ENCODE measurements at regions not wholly inside any gene's neighbourhood (a gene's known extent, or its start where the extent isn't known, plus 50 kb on each side); places are given as distances from the start of the nearest gene placed in this dataset.
"Not testable (repeated sequence)": the region's sequence is repeated elsewhere in the genome, so short reads cannot be mapped to it uniquely, and the experiment has no call there.

DNA sequence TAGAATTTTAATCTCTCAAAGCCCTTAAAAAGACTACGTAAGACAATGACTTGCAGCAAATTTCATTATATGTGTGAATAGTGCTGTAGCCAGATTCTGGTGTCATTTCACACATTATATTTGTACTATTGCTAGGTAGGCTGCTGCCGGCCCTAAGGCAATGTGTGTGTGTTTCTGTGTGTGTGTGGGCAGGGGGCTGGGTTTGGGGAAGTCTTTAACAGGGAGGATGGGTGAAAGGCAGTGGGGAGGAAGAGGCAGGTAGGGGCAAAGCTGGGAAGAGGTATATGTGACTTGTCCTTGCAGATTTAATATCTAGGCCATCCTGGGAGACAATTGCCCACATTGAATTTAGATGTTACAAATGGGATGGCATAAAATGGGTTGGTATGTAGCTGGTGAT is 130.8 kb downstream of the MACIR start:
- DNase-seq, result no peak
- in situ Hi-C loops (cut with MboI; ENCODE audit: low sequenced_read_pairs in 4 of 4), result no loop called here
- Histone ChIP-seq H3K9me3 (no peaks in the 10 kb centered on the region), H3K36me3 (no peaks in the 10 kb centered on the region), H3K27ac (no peak overlapping the region), H3K4me3 (no peak overlapping the region), H3K4me1 (peaks cover 0 to 9% of the 10 kb centered on the region in 2 donors), H3K27me3 (no peaks in the 10 kb centered on the region)
- no peak for ATAC-seq
- TF ChIP-seq, protein P1, sequence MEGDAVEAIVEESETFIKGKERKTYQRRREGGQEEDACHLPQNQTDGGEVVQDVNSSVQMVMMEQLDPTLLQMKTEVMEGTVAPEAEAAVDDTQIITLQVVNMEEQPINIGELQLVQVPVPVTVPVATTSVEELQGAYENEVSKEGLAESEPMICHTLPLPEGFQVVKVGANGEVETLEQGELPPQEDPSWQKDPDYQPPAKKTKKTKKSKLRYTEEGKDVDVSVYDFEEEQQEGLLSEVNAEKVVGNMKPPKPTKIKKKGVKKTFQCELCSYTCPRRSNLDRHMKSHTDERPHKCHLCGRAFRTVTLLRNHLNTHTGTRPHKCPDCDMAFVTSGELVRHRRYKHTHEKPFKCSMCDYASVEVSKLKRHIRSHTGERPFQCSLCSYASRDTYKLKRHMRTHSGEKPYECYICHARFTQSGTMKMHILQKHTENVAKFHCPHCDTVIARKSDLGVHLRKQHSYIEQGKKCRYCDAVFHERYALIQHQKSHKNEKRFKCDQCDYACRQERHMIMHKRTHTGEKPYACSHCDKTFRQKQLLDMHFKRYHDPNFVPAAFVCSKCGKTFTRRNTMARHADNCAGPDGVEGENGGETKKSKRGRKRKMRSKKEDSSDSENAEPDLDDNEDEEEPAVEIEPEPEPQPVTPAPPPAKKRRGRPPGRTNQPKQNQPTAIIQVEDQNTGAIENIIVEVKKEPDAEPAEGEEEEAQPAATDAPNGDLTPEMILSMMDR (IDR thresholded peaks at IDR 0.05 in 4 of 5, conservative IDR thresholded peaks at IDR 0.05 in 1 of 5), result no peak
- no peak for TF ChIP-seq POLR2A (IDR thresholded peaks at IDR 0.05)
- intact Hi-C loops (cut with DNase I; ENCODE audit: low total_unique reads), result no loop called here

DNA sequence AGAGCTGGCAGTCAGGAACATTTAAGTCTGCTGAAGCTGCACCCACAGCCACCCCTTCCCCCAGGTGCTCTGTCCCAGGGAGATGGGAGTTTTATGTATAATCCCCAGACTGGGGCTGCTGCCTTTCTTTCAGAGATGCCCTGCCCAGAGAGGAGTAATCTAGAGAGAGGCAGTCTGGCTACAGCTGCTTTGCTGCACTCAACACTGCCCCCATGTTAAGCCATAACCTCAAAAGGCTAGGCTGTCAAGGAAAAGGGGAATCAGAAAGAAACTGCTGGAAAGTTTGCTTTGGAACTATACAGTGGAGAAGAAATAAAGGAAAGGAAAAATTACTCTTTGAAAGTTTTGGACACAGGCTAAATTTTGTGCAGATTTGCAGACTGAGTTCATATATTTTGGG is 127.2 kb downstream of the MACIR start:
- ATAC-seq, result no peak
- no peaks in the 10 kb centered on the region for H3K4me1 ChIP-seq
- in situ Hi-C loops (cut with MboI; ENCODE audit: low sequenced_read_pairs in 4 of 4), result no loop called here
- H3K27ac ChIP-seq, result no peak overlapping the region
- TF ChIP-seq, protein P1 (IDR thresholded peaks at IDR 0.05 in 4 of 5, conservative IDR thresholded peaks at IDR 0.05 in 1 of 5), result no peak
- TF ChIP-seq POLR2A (IDR thresholded peaks at IDR 0.05), result no peak
- DNase-seq, result no peak
- intact Hi-C loops (cut with DNase I; ENCODE audit: low total_unique reads), result no loop called here
- no peaks in the 10 kb centered on the region for H3K9me3 ChIP-seq
- no peaks in the 10 kb centered on the region for H3K36me3 ChIP-seq
- H3K27me3 ChIP-seq, result no peaks in the 10 kb centered on the region
- no peak overlapping the region for H3K4me3 ChIP-seq

DNA sequence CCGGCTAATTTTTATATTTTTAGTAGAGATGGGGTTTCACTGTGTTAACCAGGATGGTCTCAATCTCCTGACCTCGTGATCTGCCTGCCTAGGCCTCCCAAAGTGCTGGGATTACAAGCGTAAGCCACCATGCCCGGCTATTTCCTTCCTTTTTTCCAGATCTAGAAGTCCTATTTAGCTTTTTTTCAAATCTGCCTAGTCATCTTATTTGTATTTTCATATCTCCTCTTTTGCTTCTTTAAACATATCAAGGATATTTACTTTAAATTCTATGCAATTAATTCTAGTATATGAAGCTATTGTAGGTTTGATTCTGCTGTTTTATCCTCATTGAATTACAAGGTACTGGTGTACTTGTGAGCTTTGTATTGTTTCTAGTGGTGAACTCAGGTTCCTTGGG is 119.1 kb downstream of the MACIR start:
- DNase-seq; H3K4me3 ChIP-seq; ATAC-seq; in situ Hi-C loops (cut with MboI; ENCODE audit: low sequenced_read_pairs in 4 of 4); H3K36me3 ChIP-seq; H3K4me1 ChIP-seq; H3K27me3 ChIP-seq; H3K9me3 ChIP-seq; H3K27ac ChIP-seq; intact Hi-C loops (cut with DNase I; ENCODE audit: low total_unique reads): not testable (repeated sequence)

DNA sequence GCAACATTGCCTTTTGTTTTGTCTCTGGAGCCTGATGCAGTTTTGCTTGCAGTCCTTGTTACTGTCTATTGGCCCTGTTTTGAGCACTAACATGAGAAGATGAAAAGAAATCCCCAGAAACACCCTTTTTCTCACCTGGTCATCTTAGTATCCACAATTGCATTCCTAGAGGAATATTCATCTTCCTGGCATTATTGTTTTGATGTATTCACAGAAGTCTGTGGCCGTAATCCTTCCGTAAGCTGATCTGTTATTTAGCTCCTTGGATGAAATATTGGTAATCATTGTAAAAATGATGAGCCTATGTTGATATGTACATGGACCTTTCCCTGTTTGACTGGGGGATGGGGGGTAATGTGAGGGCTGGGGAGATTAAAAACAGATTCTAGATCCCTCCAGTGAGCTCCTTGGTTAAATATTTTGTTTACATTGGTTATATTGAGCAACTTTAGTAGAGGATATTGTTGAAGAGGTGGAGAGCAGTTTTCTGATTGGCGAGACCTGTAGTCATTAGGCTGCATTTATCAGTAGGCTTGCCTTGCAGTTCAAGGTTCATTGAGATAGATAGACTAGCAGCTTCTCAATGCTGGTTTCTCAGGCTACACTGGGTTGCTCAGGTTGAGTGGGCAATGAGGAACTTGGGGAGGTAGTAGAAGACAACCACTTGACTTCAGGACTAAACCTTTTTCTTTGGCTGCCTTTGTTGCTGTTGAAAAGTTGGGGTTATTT is 117.5 kb downstream of the MACIR start:
- no peak overlapping the region for H3K4me3 ChIP-seq
- H3K36me3 ChIP-seq, result no peaks in the 10 kb centered on the region
- intact Hi-C loops (cut with DNase I; ENCODE audit: low total_unique reads), result no loop called here
- DNase-seq (no peak), ATAC-seq (no peak)
- no peaks in the 10 kb centered on the region for H3K27me3 ChIP-seq
- in situ Hi-C loops (cut with MboI; ENCODE audit: low sequenced_read_pairs in 4 of 4), result no loop called here
- TF ChIP-seq POLR2A (IDR thresholded peaks at IDR 0.05), result no peak
- TF ChIP-seq, protein P1 (IDR thresholded peaks at IDR 0.05 in 4 of 5, conservative IDR thresholded peaks at IDR 0.05 in 1 of 5), result no peak
- no peak overlapping the region for H3K27ac ChIP-seq
- no peaks in the 10 kb centered on the region for H3K9me3 ChIP-seq
- H3K4me1 ChIP-seq, result no peaks in the 10 kb centered on the region

DNA sequence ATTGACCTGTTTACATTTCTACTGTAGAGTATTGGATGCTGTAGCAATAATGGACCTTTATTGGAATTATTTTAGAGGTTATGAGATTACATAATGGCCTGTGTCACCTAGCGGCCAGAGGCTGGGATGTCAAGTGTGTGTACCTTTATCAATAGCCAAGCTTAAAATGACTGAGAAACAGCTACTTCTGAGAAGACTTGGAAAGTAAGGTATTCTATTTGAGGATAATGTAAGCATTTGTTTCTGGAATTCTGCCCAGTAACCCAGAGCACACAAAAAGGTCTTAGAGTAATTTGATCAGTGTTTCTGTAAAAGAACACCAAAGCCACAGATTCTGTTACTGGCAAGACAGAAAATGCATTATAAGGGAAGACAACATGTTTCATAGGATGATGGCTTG is 116.8 kb downstream of the MACIR start:
- Histone ChIP-seq H3K27me3 (no peaks in the 10 kb centered on the region), H3K36me3 (no peaks in the 10 kb centered on the region), H3K4me1 (no peaks in the 10 kb centered on the region), H3K27ac (no peak overlapping the region), H3K9me3 (no peaks in the 10 kb centered on the region), H3K4me3 (no peak overlapping the region)
- ATAC-seq, result no peak
- DNase-seq, result no peak
- in situ Hi-C loops (cut with MboI; ENCODE audit: low sequenced_read_pairs in 4 of 4) (no loop called here), intact Hi-C loops (cut with DNase I; ENCODE audit: low total_unique reads) (no loop called here)
- TF ChIP-seq POLR2A (IDR thresholded peaks at IDR 0.05), result no peak
- TF ChIP-seq, protein P1 (IDR thresholded peaks at IDR 0.05 in 4 of 5, conservative IDR thresholded peaks at IDR 0.05 in 1 of 5), result no peak

Measured in gastrocnemius medialis (tissue), 4 donors.